Stimulated activated memory B cell treated with anti-CD40 and anti-IgM and Interleukin-4, amounts not matched to agents 10 μg/mL and 1 μg/mL and 100 μg/mL, for 72 hours (primary cell): ENCODE measurements at regions not wholly inside any gene's neighbourhood (a gene's known extent, or its start where the extent isn't known, plus 50 kb on each side); places are given as distances from the start of the nearest gene placed in this dataset.
"Not testable (repeated sequence)": the region's sequence is repeated elsewhere in the genome, so short reads cannot be mapped to it uniquely, and the experiment has no call there.

Experiments used
- ATAC-seq: fragments of 150-1000 bp; cut with Tn5 transposase; 2 replicates; pipeline ENCODE4 v1.10.0; 2021
- H3K27ac Mint-ChIP-seq: one replicate; pipeline ENCODE4 v1.8.0; 2022; ENCODE audit warnings: mild to moderate bottlenecking, mixed read lengths
- H3K27me3 Mint-ChIP-seq: one replicate; pipeline ENCODE4 v1.8.0; 2022; ENCODE audit warnings: mixed read lengths
- H3K36me3 Mint-ChIP-seq: one replicate; pipeline ENCODE4 v1.8.0; 2022; ENCODE audit warnings: mixed read lengths
- H3K4me1 Mint-ChIP-seq: one replicate; pipeline ENCODE4 v1.8.0; 2022; ENCODE audit warnings: mixed read lengths
- H3K4me3 Mint-ChIP-seq: one replicate; pipeline ENCODE4 v1.8.0; 2022; ENCODE audit warnings: mild to moderate bottlenecking, moderate library complexity, mixed read lengths
- H3K9me3 Mint-ChIP-seq: one replicate; pipeline ENCODE4 v1.8.0; 2022; ENCODE audit warnings: mixed read lengths

GRCh38 chr6:14889188-14889587 is 356.7 kb upstream of the JARID2 start:
- Mint-ChIP-seq H3K4me1 (peaks cover 16% of the 10 kb centered on the region), H3K36me3 (peaks cover 5% of the 10 kb centered on the region), H3K27ac (no peak overlapping the region), H3K4me3 (no peak overlapping the region), H3K9me3 (peaks cover 9% of the 10 kb centered on the region), H3K27me3 (no peaks in the 10 kb centered on the region)
- no peak for ATAC-seq

GRCh38 chr6:14889611-14890593 is 356.0 kb upstream of the JARID2 start:
- ATAC-seq, result no peak
- peaks cover 5% of the 10 kb centered on the region for H3K36me3 Mint-ChIP-seq
- no peak overlapping the region for H3K4me3 Mint-ChIP-seq
- H3K9me3 Mint-ChIP-seq, result peaks cover 9% of the 10 kb centered on the region
- H3K27me3 Mint-ChIP-seq, result no peaks in the 10 kb centered on the region
- peak overlapping the region; percentile 42 for H3K27ac Mint-ChIP-seq
- peaks cover 16% of the 10 kb centered on the region for H3K4me1 Mint-ChIP-seq

DNA sequence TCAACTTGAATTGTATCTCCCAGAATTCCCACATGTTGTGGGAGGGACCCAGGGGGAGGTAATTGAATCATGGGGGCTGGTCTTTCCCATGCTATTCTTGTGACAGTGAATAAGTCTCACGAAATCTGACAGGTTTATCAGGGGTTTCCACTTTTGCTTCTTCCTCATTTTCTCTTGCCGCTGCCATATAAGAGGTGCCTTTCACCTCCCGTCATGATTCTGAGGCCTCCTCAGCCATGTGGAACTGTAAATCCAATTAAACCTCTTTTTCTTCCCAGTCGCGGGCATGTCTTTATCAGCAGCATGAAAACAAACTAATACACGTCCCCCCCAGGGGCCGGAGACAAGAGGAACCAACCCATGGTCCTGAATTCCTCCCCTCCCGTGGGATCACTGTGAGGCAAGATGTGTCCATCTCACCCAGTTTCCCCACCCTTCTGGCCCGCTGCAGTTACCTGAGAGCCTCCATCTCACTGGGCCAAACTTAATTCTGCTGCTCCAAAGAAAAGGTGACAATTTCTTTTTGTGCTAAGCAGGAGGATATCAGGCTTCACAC is 354.0 kb upstream of the JARID2 start:
- peaks cover 10% of the 10 kb centered on the region for H3K4me1 Mint-ChIP-seq
- not testable (repeated sequence) for H3K27me3 Mint-ChIP-seq, H3K4me3 Mint-ChIP-seq, H3K36me3 Mint-ChIP-seq, ATAC-seq, H3K27ac Mint-ChIP-seq, H3K9me3 Mint-ChIP-seq

DNA sequence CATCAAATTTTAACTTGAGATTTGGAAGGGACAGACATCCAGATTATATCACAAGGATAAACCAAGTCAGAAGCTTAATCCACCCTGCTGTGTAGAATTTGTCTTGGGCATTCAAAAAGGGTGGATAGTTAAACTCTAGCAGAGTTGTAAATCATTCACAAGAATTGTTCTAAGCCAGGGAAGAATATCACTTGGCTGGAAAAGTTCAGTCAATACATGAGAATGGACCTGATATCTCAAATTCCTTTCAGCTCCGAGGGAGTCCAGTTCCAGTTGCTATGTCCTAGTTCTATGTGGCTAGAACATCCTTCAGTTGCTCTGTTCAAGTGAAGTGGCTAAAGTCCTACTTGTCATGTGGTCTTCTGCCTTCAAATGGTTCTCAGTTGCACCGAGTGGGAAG is 351.8 kb upstream of the JARID2 start:
- H3K4me1 Mint-ChIP-seq, result peaks cover 19% of the 10 kb centered on the region
- no peak overlapping the region for H3K4me3 Mint-ChIP-seq
- H3K27ac Mint-ChIP-seq, result no peak overlapping the region
- H3K36me3 Mint-ChIP-seq, result peaks cover 5% of the 10 kb centered on the region
- H3K27me3 Mint-ChIP-seq, result no peaks in the 10 kb centered on the region
- H3K9me3 Mint-ChIP-seq, result peaks cover 9% of the 10 kb centered on the region
- no peak for ATAC-seq

DNA sequence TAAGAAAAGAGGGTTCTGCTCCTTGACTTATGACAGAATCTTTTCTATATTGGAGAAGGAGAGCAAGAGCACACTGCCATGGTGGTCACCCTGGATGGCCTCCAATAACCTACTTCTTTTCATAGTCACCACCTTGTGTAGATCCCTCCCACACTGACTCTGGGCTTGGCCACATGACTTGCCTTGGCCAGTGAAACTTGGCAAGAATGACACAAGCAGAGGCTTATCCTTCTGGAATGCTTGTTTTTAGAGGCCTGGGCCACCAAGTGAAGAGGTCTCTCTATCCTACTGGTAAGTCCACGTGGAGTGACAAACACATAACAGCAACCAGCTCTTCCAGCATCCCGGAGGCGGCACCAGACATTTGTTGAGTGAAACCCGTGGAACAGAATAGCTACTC is 349.4 kb upstream of the JARID2 start:
- no peaks in the 10 kb centered on the region for H3K27me3 Mint-ChIP-seq
- no peak overlapping the region for H3K4me3 Mint-ChIP-seq
- peaks cover 6% of the 10 kb centered on the region for H3K9me3 Mint-ChIP-seq
- H3K4me1 Mint-ChIP-seq, result peaks cover 19% of the 10 kb centered on the region
- ATAC-seq, result no peak
- H3K36me3 Mint-ChIP-seq, result no peaks in the 10 kb centered on the region
- no peak overlapping the region for H3K27ac Mint-ChIP-seq

DNA sequence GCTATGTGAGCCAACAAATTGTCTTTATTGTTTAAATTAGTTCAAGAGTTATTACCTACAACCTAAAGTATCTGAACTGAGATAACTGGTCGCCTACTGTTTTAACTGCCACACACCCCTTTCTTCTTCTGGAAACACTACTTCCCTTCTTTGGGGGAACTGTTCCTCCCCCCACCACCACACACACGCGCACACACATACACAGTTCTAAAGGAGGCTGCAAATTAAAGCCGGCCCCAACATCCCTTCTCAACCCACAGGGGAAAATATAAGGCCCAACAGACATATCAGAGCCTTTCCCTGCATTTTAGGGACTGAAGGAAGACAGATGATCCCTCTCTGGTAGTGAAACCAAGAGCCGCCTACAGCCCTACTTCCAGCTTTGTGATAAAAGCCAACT is 348.0 kb upstream of the JARID2 start:
- Mint-ChIP-seq H3K9me3 (peaks cover 6% of the 10 kb centered on the region), H3K27me3 (no peaks in the 10 kb centered on the region), H3K27ac (no peak overlapping the region), H3K4me1 (peaks cover 9% of the 10 kb centered on the region), H3K4me3 (no peak overlapping the region), H3K36me3 (no peaks in the 10 kb centered on the region)
- ATAC-seq, result peak; percentile 53

DNA sequence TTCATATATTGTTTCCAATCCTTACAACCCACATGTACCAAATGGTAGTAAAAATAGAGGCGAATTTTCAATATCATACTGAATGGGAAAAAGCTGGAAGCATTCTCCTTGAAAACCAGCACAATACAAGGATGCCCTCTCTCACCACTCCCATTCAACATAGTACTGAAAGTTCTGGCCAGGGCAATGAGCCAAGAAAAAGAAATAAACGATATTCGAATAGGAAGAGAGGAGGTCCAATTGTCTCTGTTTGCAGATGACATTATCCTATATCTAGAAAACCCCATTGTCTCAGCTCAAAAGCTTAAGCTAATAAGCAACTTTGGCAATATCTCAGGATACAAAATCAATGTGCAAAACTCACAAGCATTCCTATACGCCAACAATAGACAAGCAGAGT is 346.4 kb upstream of the JARID2 start:
- H3K9me3 Mint-ChIP-seq, H3K27me3 Mint-ChIP-seq, ATAC-seq, H3K27ac Mint-ChIP-seq, H3K36me3 Mint-ChIP-seq, H3K4me3 Mint-ChIP-seq: not testable (repeated sequence)
- H3K4me1 Mint-ChIP-seq, result peaks cover 21% of the 10 kb centered on the region

GRCh38 chr6:14900919-14901318 is 344.9 kb upstream of the JARID2 start:
- no peak for ATAC-seq
- Mint-ChIP-seq H3K36me3 (no peaks in the 10 kb centered on the region), H3K27me3 (no peaks in the 10 kb centered on the region), H3K27ac (no peak overlapping the region), H3K4me3 (no peak overlapping the region), H3K4me1 (peaks cover 21% of the 10 kb centered on the region), H3K9me3 (no peaks in the 10 kb centered on the region)

GRCh38 chr6:14903176-14904038 is 342.5 kb upstream of the JARID2 start:
- H3K4me3 Mint-ChIP-seq, result no peak overlapping the region
- peak overlapping the region; percentile 3 for H3K27ac Mint-ChIP-seq
- H3K4me1 Mint-ChIP-seq, result peaks cover 11% of the 10 kb centered on the region
- H3K27me3 Mint-ChIP-seq, result no peaks in the 10 kb centered on the region
- no peak for ATAC-seq
- no peaks in the 10 kb centered on the region for H3K9me3 Mint-ChIP-seq
- H3K36me3 Mint-ChIP-seq, result no peaks in the 10 kb centered on the region

DNA sequence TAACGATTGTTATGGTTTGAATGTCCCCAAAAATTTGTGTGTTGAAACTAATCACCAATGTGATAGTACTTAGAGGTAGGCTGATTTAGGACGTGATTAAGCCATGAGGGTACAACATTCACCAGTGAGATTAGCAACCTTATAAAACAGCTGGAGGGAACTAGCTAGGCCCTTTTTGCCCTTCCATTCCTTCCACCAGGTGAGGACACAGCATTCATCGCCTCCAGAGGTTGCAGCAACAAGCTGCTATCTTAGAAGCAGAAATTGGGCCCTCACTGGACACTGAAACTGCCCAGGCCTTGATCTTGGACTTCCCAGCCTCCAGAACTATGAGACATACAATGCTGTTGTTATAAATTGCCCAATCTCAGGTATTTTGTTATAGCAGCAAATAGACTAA is 340.7 kb upstream of the JARID2 start:
- no peak for ATAC-seq
- no peaks in the 10 kb centered on the region for H3K36me3 Mint-ChIP-seq
- no peak overlapping the region for H3K4me3 Mint-ChIP-seq
- no peaks in the 10 kb centered on the region for H3K9me3 Mint-ChIP-seq
- no peak overlapping the region for H3K27ac Mint-ChIP-seq
- H3K4me1 Mint-ChIP-seq, result peaks cover 15% of the 10 kb centered on the region
- H3K27me3 Mint-ChIP-seq, result no peaks in the 10 kb centered on the region

- Mint-ChIP-seq H3K27ac (no peak overlapping the region), H3K4me1 (peaks cover 29% of the 10 kb centered on the region), H3K4me3 (no peak overlapping the region), H3K36me3 (no peaks in the 10 kb centered on the region), H3K9me3 (peaks cover 6% of the 10 kb centered on the region), H3K27me3 (no peaks in the 10 kb centered on the region)
- ATAC-seq, result no peak
Measured at GRCh38 chr6:14906621-14907020, 339.2 kb upstream of the JARID2 start.

DNA sequence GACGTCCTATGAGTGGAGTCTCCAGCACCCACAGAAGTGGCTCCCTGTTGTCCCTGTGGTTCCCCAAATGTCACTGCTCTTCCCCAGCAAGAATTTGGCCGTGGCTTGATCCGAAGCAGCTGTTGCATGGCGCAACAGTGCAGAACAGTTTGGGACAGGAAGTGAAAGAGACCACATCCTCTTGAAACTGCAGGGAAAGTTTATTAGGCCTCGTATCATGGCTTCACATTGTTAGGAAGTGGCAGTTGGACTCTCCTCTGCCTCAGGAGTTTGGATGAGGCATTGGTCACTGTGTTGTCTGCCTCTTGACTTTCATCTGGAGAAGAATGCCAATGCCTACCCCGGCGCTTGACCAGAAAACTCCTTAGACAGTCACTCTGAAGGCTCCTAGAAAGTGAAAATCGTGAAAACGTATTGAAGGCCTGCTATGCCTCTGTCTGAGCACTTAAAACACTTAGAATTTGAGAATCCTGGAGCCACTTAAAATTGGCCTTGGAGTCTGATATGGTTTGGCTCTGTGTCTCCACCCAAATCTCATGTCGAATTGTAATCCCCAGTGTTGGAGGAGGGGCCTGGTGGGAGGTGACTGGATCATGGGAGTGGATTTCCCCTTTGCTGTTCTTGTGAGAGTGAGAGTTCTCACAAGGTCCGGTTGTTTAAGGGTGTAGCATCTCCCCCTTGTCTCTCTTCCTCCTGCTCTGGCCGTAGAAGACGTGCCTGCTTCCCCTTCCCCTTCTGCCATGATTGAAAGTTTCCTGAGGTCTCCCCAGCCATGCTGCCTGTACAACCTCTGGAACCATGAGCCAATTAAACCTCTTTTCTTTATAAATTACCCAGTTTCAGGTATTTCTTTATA is 334.9 kb upstream of the JARID2 start:
- no peaks in the 10 kb centered on the region for H3K36me3 Mint-ChIP-seq
- H3K27me3 Mint-ChIP-seq, result no peaks in the 10 kb centered on the region
- peaks cover 7% of the 10 kb centered on the region for H3K9me3 Mint-ChIP-seq
- peaks cover 23% of the 10 kb centered on the region for H3K4me1 Mint-ChIP-seq
- peak; percentile 97 for ATAC-seq
- peak overlapping the region; percentile 84 for H3K27ac Mint-ChIP-seq
- peak overlapping the region; percentile 47 for H3K4me3 Mint-ChIP-seq

- ATAC-seq, result no peak
- Mint-ChIP-seq H3K27me3 (no peaks in the 10 kb centered on the region), H3K36me3 (no peaks in the 10 kb centered on the region), H3K4me1 (peaks cover 23% of the 10 kb centered on the region), H3K9me3 (peaks cover 7% of the 10 kb centered on the region), H3K27ac (peak overlapping the region; percentile 84), H3K4me3 (no peak overlapping the region)
Measured at GRCh38 chr6:14912226-14912625, 333.6 kb upstream of the JARID2 start.

GRCh38 chr6:14912706-14913105 is 333.2 kb upstream of the JARID2 start:
- Mint-ChIP-seq H3K36me3 (no peaks in the 10 kb centered on the region), H3K4me3 (no peak overlapping the region), H3K9me3 (peaks cover 7% of the 10 kb centered on the region), H3K27me3 (no peaks in the 10 kb centered on the region), H3K27ac (no peak overlapping the region), H3K4me1 (peaks cover 23% of the 10 kb centered on the region)
- ATAC-seq, result no peak
